Thoracic aorta (tissue), 2 donors: ENCODE measurements at regions not wholly inside any gene's neighbourhood (a gene's known extent, or its start where the extent isn't known, plus 50 kb on each side); places are given as distances from the start of the nearest gene placed in this dataset.
A peak's percentile ranks its signal among the peaks of the same experiment; 100 is the strongest.

Experiments
- ATAC-seq: fragments of 150-250 bp; one replicate; pipeline ENCODE4 v1.8.0; 2017; ENCODE audit warnings: low read depth; ENCODE audit not compliant: insufficient number of reproducible peaks, low FRiP score
- DNase-seq: peaks from one replicate; pipeline ENCODE4 v3.0.0-alpha.2; 2020; ENCODE audit warnings: low spot score
- H3K27ac ChIP-seq, 2 donors: fragments of 200-600 bp; sonication (generic); 1 replicate in 1 of 2; 2 replicates in 1 of 2; pipeline ENCODE4 v1.5.1; 2016; ENCODE audit warnings: mild to moderate bottlenecking in 2 of 2, moderate library complexity in 2 of 2
- H3K27me3 ChIP-seq: fragments of 200-600 bp; sonication (generic); replicated peaks from 2 replicates; pipeline ENCODE4 v1.6.0; 2016; ENCODE audit warnings: mild to moderate bottlenecking; ENCODE audit not compliant: insufficient read depth
- H3K36me3 ChIP-seq: fragments of 200-600 bp; sonication (generic); one replicate; pipeline ENCODE4 v1.5.1; 2016
- H3K4me1 ChIP-seq, 2 donors: fragments of 200-600 bp; sonication (generic); 1 replicate in 1 of 2; 2 replicates in 1 of 2; pipeline versions ENCODE4 v1.5.1 to v1.6.0; 2016; ENCODE audit warnings: low read depth in 2 of 2, mild to moderate bottlenecking in 1 of 2; ENCODE audit not compliant: control insufficient read depth in 1 of 2
- H3K4me3 ChIP-seq: fragments of 200-600 bp; sonication (generic); 2 replicates; pipeline ENCODE4 v1.5.1; 2016; ENCODE audit warnings: mild to moderate bottlenecking
- H3K9me3 ChIP-seq: fragments of 200-600 bp; sonication (generic); 2 replicates; pipeline ENCODE4 v1.5.1; 2016
- TF ChIP-seq, protein P1 (sequence below): fragments of 200-600 bp; sonication (generic); IDR thresholded peaks from one replicate; pipeline ENCODE4 v1.5.1; 2019; ENCODE audit warnings: antibody characterized with exemption

GRCh38 chr5:89211836-89212235 is 328.9 kb upstream of the MEF2C start:
- ATAC-seq (no peak), DNase-seq (no peak)
- H3K27ac ChIP-seq, result peak overlapping the region; percentile 33 to 63
- H3K4me1 ChIP-seq, result peaks cover 0 to 18% of the 10 kb centered on the region in 2 donors
- no peaks in the 10 kb centered on the region for H3K36me3 ChIP-seq
- H3K27me3 ChIP-seq, result no peaks in the 10 kb centered on the region
- TF ChIP-seq, protein P1, sequence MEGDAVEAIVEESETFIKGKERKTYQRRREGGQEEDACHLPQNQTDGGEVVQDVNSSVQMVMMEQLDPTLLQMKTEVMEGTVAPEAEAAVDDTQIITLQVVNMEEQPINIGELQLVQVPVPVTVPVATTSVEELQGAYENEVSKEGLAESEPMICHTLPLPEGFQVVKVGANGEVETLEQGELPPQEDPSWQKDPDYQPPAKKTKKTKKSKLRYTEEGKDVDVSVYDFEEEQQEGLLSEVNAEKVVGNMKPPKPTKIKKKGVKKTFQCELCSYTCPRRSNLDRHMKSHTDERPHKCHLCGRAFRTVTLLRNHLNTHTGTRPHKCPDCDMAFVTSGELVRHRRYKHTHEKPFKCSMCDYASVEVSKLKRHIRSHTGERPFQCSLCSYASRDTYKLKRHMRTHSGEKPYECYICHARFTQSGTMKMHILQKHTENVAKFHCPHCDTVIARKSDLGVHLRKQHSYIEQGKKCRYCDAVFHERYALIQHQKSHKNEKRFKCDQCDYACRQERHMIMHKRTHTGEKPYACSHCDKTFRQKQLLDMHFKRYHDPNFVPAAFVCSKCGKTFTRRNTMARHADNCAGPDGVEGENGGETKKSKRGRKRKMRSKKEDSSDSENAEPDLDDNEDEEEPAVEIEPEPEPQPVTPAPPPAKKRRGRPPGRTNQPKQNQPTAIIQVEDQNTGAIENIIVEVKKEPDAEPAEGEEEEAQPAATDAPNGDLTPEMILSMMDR, result no peak
- H3K4me3 ChIP-seq, result peak overlapping the region; percentile 13
- no peaks in the 10 kb centered on the region for H3K9me3 ChIP-seq

DNA sequence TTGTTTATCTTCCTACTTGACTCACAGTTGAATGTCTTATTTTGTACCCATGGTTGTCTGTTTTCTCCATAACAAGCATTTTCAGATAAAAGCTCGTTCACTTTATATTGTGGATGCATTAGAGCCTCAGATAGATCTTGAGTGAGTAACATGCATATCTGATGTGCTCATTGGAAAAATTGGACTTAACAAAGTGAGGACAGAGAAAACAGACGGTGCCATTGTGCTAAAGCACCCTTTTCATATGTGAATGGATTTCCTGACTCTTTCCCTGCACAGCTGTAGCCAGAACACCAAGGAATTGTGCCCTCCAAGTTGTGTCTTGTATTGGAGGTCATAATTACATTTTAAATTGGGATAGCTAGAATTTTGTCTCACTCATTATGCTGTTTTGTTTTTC is 325.8 kb upstream of the MEF2C start:
- no peak for ATAC-seq
- no peaks in the 10 kb centered on the region for H3K9me3 ChIP-seq

DNA sequence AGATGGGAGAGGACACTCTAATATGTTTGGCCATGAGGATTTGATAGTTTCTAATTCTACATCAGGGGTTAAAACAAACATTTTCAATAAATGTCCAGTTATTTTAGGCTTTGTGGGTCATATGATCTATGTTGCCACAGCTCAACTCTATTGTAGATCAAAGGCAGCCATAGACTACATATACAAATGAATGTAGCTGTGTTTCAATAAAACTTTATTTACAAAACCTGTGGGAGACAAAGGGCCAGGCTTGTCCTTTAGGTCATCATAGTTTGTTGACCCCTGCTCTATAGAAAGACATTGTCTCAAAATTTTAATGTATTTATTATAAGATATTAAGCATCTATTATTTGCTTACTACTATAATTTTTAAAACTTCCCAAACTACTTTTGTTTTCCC is 325.4 kb upstream of the MEF2C start:
- Histone ChIP-seq H3K9me3 (no peaks in the 10 kb centered on the region), H3K4me1 (peaks cover 0 to 18% of the 10 kb centered on the region in 2 donors), H3K27me3 (no peaks in the 10 kb centered on the region), H3K36me3 (no peaks in the 10 kb centered on the region), H3K27ac (no peak overlapping the region), H3K4me3 (no peak overlapping the region)
- no peak for DNase-seq
- TF ChIP-seq, protein P1, result no peak
- no peak for ATAC-seq

More for the DNA sequence above, 325.8 kb upstream of the MEF2C start:
- H3K4me3 ChIP-seq, result no peak overlapping the region
- no peak for DNase-seq
- no peaks in the 10 kb centered on the region for H3K36me3 ChIP-seq
- TF ChIP-seq, protein P1, result no peak
- no peaks in the 10 kb centered on the region for H3K27me3 ChIP-seq
- no peak overlapping the region for H3K27ac ChIP-seq
- H3K4me1 ChIP-seq, result peaks cover 0 to 18% of the 10 kb centered on the region in 2 donors

- ATAC-seq, result no peak
- Histone ChIP-seq H3K36me3 (no peaks in the 10 kb centered on the region), H3K4me1 (no peaks in the 10 kb centered on the region), H3K27me3 (no peaks in the 10 kb centered on the region), H3K4me3 (no peak overlapping the region), H3K9me3 (peaks cover 2% of the 10 kb centered on the region), H3K27ac (no peak overlapping the region)
- TF ChIP-seq, protein P1, result no peak
- no peak for DNase-seq
Measured at GRCh38 chr5:89204756-89205155, 321.8 kb upstream of the MEF2C start.

GRCh38 chr5:89203611-89204010 is 320.6 kb upstream of the MEF2C start:
- Histone ChIP-seq H3K4me3 (no peak overlapping the region), H3K36me3 (no peaks in the 10 kb centered on the region), H3K9me3 (peaks cover 11% of the 10 kb centered on the region), H3K27me3 (no peaks in the 10 kb centered on the region), H3K4me1 (no peaks in the 10 kb centered on the region), H3K27ac (no peak overlapping the region)
- DNase-seq, result no peak
- TF ChIP-seq, protein P1, result no peak
- no peak for ATAC-seq
